GM13976 (cell line): ENCODE measurements at regions not wholly inside any gene's neighbourhood (a gene's known extent, or its start where the extent isn't known, plus 50 kb on each side); places are given as distances from the start of the nearest gene placed in this dataset.

Source experiments
- DNase-seq: peaks from one replicate; pipeline ENCODE4 v3.0.0; 2012; ENCODE audit warnings: low spot score
- in situ Hi-C: fragments of 300-500 bp; cut with MboI; formaldehyde crosslinking; loops from one replicate; pipeline ENCODE4 v1.12.0; 2022; ENCODE audit warnings: low sequenced_read_pairs, mixed read lengths, inconsistent platforms; ENCODE audit not compliant: unreplicated experiment
- TF ChIP-seq, protein P1 (sequence below): IDR thresholded peaks from 2 replicates; pipeline ENCODE4 v1.5.1; 2012; ENCODE audit warnings: borderline replicate concordance, mild to moderate bottlenecking; ENCODE audit not compliant: insufficient read depth; ENCODE audit errors: extremely low read depth, missing control alignments, control extremely low read depth

DNA sequence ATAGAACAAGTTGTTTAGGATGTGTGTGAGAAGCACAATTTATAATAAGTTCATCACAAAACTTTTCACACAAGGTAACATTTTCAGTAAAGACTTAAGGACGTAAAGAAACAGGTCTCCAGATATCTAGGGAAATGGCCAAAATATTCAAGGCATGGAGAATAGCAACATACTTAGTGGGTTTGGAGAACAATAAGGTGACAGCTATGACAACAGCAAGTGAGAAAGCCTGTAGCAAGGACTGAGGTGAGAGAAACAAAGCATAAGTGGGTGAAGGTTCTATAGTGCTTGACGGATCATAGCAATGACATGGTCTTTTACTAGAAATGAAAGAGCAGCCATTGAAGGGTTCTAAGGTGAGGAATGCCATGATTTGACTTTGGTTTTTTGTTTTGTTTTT is 1337.3 kb downstream of the PCDH18 start:
- TF ChIP-seq, protein P1, sequence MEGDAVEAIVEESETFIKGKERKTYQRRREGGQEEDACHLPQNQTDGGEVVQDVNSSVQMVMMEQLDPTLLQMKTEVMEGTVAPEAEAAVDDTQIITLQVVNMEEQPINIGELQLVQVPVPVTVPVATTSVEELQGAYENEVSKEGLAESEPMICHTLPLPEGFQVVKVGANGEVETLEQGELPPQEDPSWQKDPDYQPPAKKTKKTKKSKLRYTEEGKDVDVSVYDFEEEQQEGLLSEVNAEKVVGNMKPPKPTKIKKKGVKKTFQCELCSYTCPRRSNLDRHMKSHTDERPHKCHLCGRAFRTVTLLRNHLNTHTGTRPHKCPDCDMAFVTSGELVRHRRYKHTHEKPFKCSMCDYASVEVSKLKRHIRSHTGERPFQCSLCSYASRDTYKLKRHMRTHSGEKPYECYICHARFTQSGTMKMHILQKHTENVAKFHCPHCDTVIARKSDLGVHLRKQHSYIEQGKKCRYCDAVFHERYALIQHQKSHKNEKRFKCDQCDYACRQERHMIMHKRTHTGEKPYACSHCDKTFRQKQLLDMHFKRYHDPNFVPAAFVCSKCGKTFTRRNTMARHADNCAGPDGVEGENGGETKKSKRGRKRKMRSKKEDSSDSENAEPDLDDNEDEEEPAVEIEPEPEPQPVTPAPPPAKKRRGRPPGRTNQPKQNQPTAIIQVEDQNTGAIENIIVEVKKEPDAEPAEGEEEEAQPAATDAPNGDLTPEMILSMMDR, result no peak
- DNase-seq, result no peak
- in situ Hi-C loops, result no loop called here

DNA sequence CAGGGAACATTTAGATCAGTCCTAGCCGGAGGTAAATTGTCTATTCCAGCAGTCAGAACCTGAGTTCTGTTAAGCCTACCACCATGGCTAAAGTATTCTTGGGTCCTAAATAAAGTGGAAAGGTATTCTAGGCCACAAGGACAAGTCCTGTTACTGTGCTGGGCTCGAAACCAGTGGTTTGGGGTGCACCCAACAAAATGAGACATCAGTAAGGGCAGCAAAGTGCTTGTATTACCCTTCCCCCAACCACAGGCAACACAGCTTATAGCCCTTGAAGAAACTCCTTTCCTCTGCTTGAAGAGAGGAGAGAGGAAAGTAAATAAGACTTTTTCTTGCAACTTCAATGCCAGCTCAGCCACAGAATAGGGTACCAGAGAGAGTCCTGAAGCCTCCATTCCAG is 1345.6 kb downstream of the PCDH18 start:
- no peak for DNase-seq
- in situ Hi-C loops, result no loop called here
- TF ChIP-seq, protein P1, result no peak

GRCh38 chr4:136183513-136183912 is 1348.8 kb downstream of the PCDH18 start:
- no peak for DNase-seq
- in situ Hi-C loops, result no loop called here

DNA sequence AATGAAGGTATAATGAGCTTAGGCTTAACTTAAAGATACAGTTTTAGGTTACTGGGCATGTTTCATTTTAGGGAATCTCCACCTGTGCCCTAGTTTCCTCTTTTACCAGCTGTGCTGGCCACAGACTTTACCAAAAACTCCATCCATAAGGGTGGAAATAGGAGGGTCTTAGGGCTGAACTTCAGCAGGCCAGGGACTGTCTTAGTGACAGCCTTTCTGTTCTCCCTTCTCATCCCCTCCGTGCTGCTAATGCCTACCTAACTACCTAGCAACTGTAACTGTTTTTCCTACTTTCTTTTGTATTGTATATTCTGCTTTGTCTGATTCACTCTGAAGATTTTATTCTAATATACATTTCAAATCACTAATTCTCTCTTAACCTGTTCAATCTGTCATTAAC is 1375.3 kb downstream of the PCDH18 start:
- TF ChIP-seq, protein P1, result no peak
- no peak for DNase-seq
- in situ Hi-C loops, result no loop called here

More at GRCh38 chr4:136183513-136183912, 1348.8 kb downstream of the PCDH18 start:
- TF ChIP-seq, protein P1, result no peak

DNA sequence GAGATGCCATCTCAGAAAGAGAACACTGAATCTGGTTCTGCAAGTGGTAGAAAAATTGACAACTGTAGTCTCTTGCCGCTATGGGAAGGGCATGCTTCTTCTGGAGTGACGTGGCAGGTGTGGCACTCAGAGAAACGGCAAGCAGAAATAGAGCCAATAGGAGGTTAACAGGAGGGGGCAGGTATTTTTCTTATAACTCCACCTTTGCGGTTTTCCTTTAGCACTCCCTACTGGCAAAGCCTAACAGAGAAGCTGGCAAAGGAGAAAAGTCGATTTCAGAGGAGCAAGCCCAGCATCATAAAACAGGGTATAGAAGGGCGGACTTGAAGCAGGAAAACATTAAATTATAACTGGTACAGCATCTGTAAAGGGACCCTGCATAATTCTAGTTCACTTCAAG is 1382.2 kb downstream of the PCDH18 start:
- TF ChIP-seq, protein P1, result no peak
- in situ Hi-C loops, result no loop called here
- DNase-seq, result no peak

DNA sequence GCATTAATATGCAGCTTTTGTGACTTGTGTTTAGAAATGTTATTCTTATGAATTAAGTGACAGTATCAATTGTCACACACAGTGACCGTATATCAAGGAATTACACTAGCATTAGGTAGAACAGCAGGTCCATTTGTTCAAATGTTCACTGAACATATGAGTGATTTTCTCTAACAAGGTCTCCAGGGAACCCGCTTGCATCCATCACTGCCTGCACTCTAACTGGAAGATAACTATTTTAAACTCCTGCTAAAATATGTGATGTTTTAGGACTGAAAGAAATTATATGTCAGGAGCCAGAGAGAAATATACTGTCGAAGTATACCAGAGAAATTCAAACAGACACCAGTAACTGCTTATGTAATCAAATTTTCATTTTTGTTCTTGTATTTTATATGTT is 1395.7 kb downstream of the PCDH18 start:
- in situ Hi-C loops, result no loop called here
- TF ChIP-seq, protein P1, result no peak
- no peak for DNase-seq

DNA sequence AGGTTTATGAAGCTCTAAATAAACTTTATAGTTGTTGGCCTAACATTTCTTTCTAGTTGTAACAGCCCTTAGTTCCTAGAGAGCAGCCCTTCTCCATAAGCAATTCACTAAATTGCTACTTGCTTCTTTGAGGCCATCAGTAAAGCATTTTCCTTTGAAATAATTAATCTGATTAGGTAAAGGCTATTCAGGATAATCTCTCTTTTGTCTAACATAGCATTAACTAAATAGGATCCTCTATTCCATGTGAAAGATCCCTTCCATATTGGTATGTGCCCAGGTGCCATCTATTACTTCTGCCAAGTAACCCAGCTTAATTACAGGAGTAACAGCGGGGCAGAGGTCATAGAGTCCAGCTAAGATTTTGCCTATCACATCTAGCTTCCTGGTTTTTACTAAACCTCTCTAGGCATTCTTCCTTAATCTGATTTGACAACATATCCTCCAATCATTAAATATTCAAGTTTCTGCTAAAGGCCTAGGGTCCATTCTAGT is 1408.0 kb downstream of the PCDH18 start:
- in situ Hi-C loops, result no loop called here
- no peak for DNase-seq
- TF ChIP-seq, protein P1, result no peak
